ENCODE measurements at regions not wholly inside any gene's neighbourhood (a gene's known extent, or its start where the extent isn't known, plus 50 kb on each side); places are given as distances from the start of the nearest gene placed in this dataset.

DNA sequence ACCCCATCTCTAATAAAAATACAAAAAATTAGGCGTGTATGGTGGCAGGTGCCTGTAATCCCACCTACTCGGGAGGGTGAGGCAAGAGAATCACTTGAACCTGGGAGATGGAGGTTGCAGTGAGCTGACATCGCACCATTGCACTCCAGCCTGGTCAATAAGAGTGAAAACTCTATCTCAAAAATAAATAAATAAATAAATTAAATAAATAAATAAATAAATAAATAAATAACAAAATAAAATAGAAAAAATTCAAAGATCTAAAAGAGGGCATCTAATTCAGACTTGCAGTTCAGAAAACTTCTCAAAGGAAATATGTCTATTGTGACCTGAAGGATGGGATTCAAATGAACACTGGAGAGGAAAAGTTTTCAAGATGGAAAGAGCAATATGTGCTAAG is 1085.1 kb downstream of the SORCS3 start:
- TF ChIP-seq EZH2 (IDR thresholded peaks at IDR 0.05; ENCODE audit: borderline replicate concordance, low read depth, low read length, severe bottlenecking): no peak
- TF ChIP-seq MYC (IDR thresholded peaks at IDR 0.05; ENCODE audit: low read depth, low read length): no peak
- TF ChIP-seq, protein P1, sequence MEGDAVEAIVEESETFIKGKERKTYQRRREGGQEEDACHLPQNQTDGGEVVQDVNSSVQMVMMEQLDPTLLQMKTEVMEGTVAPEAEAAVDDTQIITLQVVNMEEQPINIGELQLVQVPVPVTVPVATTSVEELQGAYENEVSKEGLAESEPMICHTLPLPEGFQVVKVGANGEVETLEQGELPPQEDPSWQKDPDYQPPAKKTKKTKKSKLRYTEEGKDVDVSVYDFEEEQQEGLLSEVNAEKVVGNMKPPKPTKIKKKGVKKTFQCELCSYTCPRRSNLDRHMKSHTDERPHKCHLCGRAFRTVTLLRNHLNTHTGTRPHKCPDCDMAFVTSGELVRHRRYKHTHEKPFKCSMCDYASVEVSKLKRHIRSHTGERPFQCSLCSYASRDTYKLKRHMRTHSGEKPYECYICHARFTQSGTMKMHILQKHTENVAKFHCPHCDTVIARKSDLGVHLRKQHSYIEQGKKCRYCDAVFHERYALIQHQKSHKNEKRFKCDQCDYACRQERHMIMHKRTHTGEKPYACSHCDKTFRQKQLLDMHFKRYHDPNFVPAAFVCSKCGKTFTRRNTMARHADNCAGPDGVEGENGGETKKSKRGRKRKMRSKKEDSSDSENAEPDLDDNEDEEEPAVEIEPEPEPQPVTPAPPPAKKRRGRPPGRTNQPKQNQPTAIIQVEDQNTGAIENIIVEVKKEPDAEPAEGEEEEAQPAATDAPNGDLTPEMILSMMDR (IDR thresholded peaks at IDR 0.05; ENCODE audit: extremely low read depth in 1 of 2, insufficient read depth in 1 of 2, low read depth in 1 of 2, low read length in 2 of 2): no peak
- TF ChIP-seq GATA2 (IDR thresholded peaks at IDR 0.05; ENCODE audit: insufficient read depth, insufficient read length, low read depth, low read length): no peak
- no peak for TF ChIP-seq POLR2AphosphoS5 (IDR thresholded peaks at IDR 0.05; ENCODE audit: insufficient read depth, low read depth, low read length)

All from endothelial cell of umbilical vein (primary cell).